GM13977 (cell line): ENCODE measurements at regions not wholly inside any gene's neighbourhood (a gene's known extent, or its start where the extent isn't known, plus 50 kb on each side); places are given as distances from the start of the nearest gene placed in this dataset.

Experiments
- DNase-seq: peaks from one replicate; pipeline ENCODE4 v3.0.0; 2012; ENCODE audit warnings: low spot score
- in situ Hi-C: fragments of 300-500 bp; cut with MboI; formaldehyde crosslinking; loops from one replicate; pipeline ENCODE4 v1.12.0; 2022; ENCODE audit warnings: low sequenced_read_pairs, low pct_unique_long_range_greater_than_20kb, mixed read lengths, inconsistent platforms; ENCODE audit not compliant: unreplicated experiment
- TF ChIP-seq, protein P1 (sequence below): IDR thresholded peaks from 2 replicates; pipeline ENCODE4 v1.5.1; 2012; ENCODE audit warnings: mild to moderate bottlenecking, control low read depth; ENCODE audit not compliant: insufficient read depth; ENCODE audit errors: extremely low read depth, missing control alignments

DNA sequence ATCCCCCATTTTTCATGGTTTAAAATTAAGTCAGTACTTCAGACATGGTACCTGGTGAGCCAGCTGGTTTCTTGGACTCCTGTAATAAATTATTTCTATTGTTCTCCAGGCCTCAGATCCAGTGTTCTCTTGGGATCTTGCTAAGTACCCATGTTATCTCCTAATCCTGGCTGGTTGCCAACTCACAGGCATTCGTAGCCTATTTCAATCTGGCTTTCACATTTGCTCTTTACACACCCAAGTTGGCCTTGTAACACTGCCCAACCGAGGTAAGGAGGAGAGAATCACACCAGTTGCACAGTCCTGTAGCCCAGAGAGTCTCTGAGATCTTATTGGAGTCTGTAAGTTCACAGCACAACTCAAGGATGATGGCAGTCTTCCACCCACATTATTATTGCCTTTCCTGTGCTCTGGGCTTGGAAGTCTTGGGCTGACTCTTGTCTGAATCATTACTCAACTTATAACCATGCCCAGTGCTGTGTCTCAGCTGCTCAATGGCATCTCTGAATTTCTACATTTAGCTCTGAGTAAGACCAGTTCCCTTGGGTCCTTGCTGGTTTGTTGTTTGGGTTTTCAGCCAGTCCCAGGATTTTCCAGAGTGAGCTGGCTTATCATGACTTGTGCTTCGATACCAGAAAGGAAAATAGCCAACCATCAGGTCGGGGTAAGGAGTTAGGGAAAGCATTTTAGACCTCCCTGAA lies 76.6 kb upstream of the KLF12 start:
- in situ Hi-C loops = no loop called here
- no peak for DNase-seq
- TF ChIP-seq, protein P1, sequence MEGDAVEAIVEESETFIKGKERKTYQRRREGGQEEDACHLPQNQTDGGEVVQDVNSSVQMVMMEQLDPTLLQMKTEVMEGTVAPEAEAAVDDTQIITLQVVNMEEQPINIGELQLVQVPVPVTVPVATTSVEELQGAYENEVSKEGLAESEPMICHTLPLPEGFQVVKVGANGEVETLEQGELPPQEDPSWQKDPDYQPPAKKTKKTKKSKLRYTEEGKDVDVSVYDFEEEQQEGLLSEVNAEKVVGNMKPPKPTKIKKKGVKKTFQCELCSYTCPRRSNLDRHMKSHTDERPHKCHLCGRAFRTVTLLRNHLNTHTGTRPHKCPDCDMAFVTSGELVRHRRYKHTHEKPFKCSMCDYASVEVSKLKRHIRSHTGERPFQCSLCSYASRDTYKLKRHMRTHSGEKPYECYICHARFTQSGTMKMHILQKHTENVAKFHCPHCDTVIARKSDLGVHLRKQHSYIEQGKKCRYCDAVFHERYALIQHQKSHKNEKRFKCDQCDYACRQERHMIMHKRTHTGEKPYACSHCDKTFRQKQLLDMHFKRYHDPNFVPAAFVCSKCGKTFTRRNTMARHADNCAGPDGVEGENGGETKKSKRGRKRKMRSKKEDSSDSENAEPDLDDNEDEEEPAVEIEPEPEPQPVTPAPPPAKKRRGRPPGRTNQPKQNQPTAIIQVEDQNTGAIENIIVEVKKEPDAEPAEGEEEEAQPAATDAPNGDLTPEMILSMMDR = no peak

DNA sequence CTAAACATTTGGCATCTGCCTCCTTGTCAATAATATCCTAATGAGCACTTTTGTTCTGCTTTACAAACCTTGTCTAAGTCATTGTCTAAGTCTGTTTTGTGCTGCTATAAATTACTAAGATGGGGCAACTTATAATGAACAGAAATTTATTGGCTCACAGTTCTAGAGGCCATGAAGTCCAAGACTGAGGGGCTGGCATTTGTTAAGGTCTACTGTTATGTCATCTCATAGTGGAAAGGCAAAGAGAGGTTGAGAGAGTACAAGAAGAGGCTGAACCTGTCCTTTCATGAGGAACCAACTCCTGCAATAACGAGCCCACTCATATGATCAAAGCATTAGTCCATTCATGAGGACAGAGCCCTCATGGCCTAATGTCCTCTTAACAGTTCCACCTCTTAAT lies 72.7 kb upstream of the KLF12 start:
- in situ Hi-C loops = no loop called here

DNA sequence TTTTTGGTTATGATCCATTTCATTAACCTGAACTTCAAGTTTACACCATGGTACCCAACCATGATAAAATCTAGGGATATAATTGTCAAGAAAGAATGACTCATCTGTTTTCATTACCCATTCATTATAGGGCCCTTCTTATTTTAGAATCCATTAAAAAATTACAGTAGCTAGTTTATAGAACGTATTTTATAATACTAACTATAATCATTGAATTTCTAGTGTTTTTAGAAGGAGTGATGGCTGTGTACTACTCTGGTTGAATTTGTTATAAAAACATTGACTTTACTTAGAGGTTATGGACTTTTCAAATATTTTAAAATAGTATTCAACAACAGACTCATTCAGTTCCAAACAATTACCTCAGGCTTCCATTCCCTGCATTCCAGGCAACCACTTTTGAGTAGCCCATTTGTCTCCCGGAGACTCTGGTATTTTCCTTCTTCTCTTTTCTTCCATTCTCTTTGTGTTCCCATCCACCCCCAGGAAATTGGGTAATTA lies 71.9 kb upstream of the KLF12 start:
- in situ Hi-C loops = no loop called here
- DNase-seq = no peak
- TF ChIP-seq, protein P1 = no peak

More for the DNA sequence above, 72.7 kb upstream of the KLF12 start:
- TF ChIP-seq, protein P1 = no peak
- DNase-seq = no peak

DNA sequence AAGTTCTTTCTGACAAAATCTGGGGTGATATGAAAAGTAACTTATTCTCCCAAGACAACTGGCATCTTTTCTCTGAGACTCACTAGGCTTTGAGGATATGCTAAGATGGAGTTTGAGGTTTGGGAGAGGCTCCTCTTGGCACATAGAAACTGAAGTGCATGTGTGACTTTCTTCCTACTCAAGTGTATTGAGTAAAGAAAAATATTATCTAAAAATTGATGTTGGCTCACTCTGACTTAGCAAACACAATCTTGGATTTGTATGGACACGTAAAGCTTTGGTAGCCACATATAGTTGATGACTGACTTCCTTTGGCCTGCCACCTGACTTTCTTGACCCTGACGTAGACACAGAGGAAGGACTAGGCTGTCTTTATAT lies 71.1 kb upstream of the KLF12 start:
- in situ Hi-C loops = no loop called here
- TF ChIP-seq, protein P1 = no peak
- no peak for DNase-seq

DNA sequence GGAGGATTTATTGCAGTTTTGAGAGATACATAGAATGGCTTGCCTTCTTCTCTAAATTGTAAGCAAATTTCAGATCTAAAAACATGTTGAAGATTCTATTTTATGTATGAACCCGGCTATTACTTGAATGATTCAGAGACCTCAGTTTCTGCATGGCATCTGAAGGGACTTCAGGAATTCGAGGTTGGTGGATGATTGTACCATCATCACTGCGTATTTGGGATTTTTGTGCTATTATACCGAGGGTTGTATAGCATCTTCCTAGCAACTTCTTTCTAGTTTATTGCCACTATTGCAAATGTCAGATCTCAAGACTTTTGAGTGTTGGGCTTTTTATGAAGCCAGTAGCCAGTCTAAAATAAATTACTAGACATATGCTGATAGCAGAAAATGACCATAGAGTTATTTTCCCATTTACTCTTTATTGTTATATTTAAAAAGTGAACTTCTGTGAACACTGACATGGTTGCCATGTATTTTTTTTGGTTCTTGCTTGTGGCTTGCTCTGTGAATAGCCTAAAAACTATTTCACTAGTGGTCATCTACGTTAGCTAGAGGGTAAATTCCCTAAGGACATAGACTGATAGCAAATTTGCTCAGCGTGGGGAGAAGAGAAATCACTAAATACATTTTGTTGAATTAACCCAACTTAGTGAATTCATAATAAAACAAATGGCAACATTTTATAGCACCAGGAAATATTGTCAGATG lies 70.6 kb upstream of the KLF12 start:
- TF ChIP-seq, protein P1 = no peak
- in situ Hi-C loops = no loop called here
- no peak for DNase-seq

DNA sequence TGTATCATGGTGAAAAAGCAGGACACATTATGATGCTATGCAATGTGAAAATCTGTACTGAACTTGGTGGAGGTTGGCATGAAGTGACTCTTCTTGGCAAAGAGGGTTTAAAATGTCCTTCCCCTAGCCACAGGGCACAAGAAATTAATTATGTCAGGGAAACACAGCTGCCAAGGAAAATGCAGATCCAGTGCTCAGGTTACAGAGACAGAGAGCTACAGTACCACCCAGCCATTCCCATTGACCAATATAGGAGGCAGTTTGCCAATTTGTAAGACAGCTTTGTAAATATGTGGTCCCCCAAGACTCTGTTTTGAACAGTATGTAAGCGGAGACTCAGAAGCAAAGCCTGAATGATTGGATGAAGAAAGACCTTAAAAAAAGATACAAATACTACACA lies 69.4 kb upstream of the KLF12 start:
- DNase-seq = no peak
- in situ Hi-C loops = no loop called here

More for the DNA sequence above, 69.4 kb upstream of the KLF12 start:
- TF ChIP-seq, protein P1 = no peak
